ENCODE measurements at regions not wholly inside any gene's neighbourhood (a gene's known extent, or its start where the extent isn't known, plus 50 kb on each side); places are given as distances from the start of the nearest gene placed in this dataset.
"Not testable (repeated sequence)": the region's sequence is repeated elsewhere in the genome, so short reads cannot be mapped to it uniquely, and the experiment has no call there.

DNA sequence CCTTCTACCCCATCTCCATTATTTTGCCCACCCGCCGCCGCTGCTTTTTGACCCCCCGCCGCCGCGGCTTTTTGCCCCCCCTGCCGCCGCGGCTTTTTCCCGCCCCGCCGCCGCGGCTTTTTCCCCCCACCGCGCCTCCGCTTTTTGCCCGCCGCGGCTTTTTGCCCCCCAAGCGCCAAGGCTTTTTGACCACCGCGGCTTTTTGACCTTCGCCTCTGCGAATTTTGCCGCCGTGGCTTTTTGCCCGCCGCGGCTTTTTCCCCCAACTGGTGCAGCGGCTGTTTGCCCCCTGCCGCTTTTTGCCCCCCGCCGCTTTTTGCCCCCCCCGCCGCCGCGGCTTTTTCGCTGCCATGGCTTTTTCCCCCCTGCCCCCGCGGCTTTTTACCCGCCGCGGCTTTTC is 137.5 kb upstream of the TP53TG3D start:
- TF ChIP-seq, protein P1, sequence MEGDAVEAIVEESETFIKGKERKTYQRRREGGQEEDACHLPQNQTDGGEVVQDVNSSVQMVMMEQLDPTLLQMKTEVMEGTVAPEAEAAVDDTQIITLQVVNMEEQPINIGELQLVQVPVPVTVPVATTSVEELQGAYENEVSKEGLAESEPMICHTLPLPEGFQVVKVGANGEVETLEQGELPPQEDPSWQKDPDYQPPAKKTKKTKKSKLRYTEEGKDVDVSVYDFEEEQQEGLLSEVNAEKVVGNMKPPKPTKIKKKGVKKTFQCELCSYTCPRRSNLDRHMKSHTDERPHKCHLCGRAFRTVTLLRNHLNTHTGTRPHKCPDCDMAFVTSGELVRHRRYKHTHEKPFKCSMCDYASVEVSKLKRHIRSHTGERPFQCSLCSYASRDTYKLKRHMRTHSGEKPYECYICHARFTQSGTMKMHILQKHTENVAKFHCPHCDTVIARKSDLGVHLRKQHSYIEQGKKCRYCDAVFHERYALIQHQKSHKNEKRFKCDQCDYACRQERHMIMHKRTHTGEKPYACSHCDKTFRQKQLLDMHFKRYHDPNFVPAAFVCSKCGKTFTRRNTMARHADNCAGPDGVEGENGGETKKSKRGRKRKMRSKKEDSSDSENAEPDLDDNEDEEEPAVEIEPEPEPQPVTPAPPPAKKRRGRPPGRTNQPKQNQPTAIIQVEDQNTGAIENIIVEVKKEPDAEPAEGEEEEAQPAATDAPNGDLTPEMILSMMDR (IDR thresholded peaks at IDR 0.05): not testable (repeated sequence)
- TF ChIP-seq SIN3A (IDR thresholded peaks at IDR 0.05; ENCODE audit: borderline replicate concordance, insufficient read depth, low read depth, low read length); POLR2AphosphoS5 (IDR thresholded peaks at IDR 0.05; ENCODE audit: low read depth, low read length); TCF7L2 (IDR thresholded peaks at IDR 0.05; ENCODE audit: low read depth, low read length): not testable (repeated sequence)
- TF ChIP-seq, protein P2, sequence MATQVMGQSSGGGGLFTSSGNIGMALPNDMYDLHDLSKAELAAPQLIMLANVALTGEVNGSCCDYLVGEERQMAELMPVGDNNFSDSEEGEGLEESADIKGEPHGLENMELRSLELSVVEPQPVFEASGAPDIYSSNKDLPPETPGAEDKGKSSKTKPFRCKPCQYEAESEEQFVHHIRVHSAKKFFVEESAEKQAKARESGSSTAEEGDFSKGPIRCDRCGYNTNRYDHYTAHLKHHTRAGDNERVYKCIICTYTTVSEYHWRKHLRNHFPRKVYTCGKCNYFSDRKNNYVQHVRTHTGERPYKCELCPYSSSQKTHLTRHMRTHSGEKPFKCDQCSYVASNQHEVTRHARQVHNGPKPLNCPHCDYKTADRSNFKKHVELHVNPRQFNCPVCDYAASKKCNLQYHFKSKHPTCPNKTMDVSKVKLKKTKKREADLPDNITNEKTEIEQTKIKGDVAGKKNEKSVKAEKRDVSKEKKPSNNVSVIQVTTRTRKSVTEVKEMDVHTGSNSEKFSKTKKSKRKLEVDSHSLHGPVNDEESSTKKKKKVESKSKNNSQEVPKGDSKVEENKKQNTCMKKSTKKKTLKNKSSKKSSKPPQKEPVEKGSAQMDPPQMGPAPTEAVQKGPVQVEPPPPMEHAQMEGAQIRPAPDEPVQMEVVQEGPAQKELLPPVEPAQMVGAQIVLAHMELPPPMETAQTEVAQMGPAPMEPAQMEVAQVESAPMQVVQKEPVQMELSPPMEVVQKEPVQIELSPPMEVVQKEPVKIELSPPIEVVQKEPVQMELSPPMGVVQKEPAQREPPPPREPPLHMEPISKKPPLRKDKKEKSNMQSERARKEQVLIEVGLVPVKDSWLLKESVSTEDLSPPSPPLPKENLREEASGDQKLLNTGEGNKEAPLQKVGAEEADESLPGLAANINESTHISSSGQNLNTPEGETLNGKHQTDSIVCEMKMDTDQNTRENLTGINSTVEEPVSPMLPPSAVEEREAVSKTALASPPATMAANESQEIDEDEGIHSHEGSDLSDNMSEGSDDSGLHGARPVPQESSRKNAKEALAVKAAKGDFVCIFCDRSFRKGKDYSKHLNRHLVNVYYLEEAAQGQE (IDR thresholded peaks at IDR 0.05; ENCODE audit: insufficient read depth in 1 of 2, low read depth in 2 of 2, low read length in 1 of 2): not testable (repeated sequence)
